ENCODE measurements at regions not wholly inside any gene's neighbourhood (a gene's known extent, or its start where the extent isn't known, plus 50 kb on each side); places are given as distances from the start of the nearest gene placed in this dataset.
A peak's percentile ranks its signal among the peaks of the same experiment; 100 is the strongest.
"Not testable (repeated sequence)": the region's sequence is repeated elsewhere in the genome, so short reads cannot be mapped to it uniquely, and the experiment has no call there.

DNA sequence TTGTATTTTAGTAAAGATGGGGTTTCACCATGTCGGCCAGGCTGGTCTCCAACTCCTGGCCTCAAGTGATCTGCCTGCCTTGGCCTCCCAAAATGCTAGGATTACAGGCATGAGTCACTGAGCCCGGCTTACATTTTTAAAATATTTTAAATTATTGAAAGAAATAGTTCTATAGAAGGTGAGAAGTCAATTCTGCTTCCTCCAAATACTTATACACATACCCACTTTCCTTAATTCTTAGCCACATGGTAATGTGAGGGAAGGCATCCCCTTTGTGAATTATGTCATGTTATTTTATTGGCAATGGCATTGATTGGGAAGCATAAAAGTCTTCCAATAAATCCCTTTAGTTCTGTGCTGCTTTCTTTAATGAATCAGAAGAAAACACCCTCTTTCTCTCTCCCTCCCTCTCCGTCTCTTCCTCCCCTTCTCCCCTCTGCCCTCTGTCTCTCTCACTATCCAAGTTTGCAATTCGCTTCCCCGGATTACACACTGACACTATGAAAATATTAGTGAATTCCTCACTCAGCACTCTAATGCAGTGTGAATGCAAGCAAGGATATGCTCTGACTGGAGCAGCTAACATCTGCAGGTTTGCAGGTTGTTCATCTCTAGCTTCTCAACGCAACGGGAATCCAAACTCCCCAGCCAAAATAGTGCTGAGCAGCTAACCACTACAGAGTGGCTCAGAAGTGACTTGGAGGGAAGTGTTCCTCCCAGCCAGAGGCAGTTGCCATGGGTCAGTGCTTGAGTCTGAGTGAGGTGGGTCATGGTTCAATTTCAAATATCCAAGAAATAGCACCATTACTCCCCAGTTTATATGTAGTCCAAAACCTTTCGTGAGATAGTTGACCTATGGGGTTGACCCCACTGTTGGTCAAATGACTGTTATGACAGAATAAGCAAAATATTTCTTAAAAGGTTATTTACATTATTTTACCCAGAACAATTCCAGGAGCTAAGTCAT is 77.8 kb upstream of the CD55 start:
- peak; percentile 28 for DNase-seq (ENCODE audit: low read depth)

- DNase-seq (ENCODE audit: low read depth) = no peak
Observed at GRCh38 chr1:207244409-207244801, 77.1 kb upstream of the CD55 start.

DNA sequence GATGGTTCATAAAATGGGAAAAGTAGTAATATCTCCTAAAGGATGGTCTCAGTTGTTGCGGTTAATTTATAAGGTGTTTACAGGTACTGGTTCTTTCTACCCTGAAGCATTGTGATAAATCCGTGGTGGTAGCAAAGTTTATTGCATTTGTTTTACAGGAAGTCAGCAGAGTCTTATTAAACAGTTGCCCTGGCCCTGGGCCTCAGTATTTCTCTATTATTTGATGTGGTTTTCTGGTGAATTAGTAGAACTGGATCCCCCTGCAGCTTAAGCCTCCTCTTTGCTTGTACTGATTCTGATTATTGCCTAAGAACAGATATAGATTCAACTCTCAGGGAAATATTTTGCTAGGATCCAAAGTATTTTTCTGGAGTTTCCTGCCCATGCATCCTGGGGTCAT is 76.4 kb upstream of the CD55 start:
- no peak for DNase-seq (ENCODE audit: low read depth)

GRCh38 chr1:207248544-207249198 is 72.8 kb upstream of the CD55 start:
- DNase-seq (ENCODE audit: low read depth) = no peak

GRCh38 chr1:207250431-207250830 is 71.0 kb upstream of the CD55 start:
- no peak for DNase-seq (ENCODE audit: low read depth)

DNA sequence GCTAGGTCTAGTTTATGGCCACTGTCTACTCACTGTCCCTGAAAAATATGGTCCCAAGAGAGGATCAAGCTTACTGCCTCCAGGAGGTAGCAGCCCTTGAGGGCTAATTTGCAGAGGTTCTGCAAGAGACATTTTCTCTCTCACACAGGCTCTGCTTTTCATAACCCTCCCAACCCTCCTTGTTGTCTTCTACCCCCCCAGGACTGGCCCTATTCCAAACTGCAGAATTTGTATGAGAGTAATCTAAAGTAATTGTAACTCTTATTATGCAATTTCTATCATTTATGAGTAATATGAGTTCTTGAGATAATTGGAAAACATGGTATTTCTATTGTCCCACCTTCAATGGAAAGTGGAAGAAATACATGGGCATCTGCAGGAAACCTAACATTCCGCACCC is 70.4 kb upstream of the CD55 start:
- DNase-seq (ENCODE audit: low read depth) = no peak

- DNase-seq (ENCODE audit: low read depth) = no peak
Observed at GRCh38 chr1:207256869-207257268, 64.6 kb upstream of the CD55 start.

GRCh38 chr1:207259391-207259790 is 62.1 kb upstream of the CD55 start:
- DNase-seq (ENCODE audit: low read depth) = no peak

DNA sequence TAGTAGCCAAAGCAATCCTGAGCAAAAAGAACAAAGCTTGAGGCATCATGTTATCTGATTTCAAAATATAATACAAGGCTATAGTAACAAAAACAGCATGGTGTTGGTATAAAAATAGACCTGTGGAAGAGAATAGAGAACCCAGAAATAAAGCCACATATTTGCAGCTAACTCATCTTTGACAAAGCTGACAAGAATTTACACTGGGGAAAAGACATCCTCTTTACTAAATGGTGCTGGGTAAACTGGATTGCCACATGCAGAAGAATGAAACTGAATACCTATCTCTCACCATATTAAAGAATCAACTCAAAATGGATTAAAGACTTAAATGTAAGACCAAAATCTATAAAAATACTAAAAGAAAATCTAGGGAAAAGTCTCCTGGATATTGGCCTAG is 59.5 kb upstream of the CD55 start:
- no peak for DNase-seq (ENCODE audit: low read depth)

GRCh38 chr1:207262891-207263290 is 58.6 kb upstream of the CD55 start:
- DNase-seq (ENCODE audit: low read depth) = not testable (repeated sequence)

GRCh38 chr1:207264663-207265252 is 56.7 kb upstream of the CD55 start:
- DNase-seq (ENCODE audit: low read depth) = no peak

DNA sequence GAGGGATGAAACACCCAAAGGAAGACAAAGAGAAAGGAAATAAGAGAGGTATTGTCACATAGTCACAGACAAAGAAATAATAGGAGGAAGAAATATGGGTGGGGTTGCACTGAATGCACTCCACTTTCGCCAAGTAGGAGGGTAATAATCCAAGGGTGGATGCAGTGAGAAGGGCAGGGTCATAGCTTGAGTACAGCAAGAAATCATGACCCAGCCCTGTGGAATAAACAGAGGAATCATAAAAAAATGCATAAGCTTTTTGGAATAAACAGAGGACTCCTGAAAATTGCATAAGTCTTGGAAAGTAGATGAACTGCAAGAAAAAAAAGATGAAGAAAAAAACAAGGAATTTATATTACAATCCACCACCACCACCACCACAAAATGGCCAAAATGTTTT is 53.1 kb upstream of the CD55 start:
- DNase-seq (ENCODE audit: low read depth) = no peak

DNA sequence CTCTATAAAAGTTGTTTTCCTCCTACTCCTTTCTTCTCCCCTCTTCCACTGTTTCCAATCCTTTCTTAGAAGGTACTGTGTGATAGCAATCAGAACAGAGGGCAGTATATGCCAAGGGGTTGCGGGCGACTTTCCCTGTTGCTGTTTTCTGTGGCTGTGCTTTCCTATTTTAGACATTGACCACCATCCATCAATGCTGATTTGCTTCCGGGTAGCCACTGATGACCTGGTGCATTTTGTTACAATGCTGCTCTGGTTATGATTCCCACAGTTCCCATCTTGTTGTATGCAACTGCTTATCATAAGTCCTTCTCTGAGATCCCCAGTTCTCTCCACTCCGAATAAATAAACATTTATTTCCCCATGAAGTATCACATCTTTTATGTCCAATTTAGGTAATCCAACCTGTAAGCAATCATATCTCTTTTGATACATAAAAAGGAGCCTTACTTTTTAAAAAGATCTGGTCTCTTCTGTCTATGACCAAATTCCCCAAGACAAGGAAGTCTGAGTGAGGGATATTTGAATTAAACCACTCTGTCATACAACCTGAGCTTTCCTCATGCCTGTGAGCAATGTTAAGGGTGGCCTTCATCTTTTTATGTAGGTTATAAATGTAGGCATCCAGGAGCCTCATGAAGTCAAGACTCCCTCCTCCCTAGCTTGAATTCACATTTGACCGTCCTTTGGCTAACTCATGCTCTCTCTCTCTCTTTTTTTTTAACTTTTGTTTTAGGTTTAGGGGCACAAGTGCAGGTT is 52.5 kb upstream of the CD55 start:
- no peak for DNase-seq (ENCODE audit: low read depth)

Data from stromal cell of bone marrow (primary cell).